Subcutaneous abdominal adipose tissue (tissue), 5 donors: ENCODE measurements at regions not wholly inside any gene's neighbourhood (a gene's known extent, or its start where the extent isn't known, plus 50 kb on each side); places are given as distances from the start of the nearest gene placed in this dataset.

Experiments used
- H3K27ac ChIP-seq: one replicate; pipeline ENCODE4 v1.7.0; 2013; ENCODE audit warnings: low read depth, mild to moderate bottlenecking, inconsistent platforms, low read length, moderate library complexity
- H3K27me3 ChIP-seq, 5 donors: one replicate each; pipeline ENCODE4 v1.7.0; 2013; ENCODE audit warnings: low read length in 5 of 5, inconsistent platforms in 1 of 5; ENCODE audit not compliant: control insufficient read depth in 5 of 5, insufficient read depth in 4 of 5
- H3K36me3 ChIP-seq, 5 donors: one replicate each; pipeline ENCODE4 v1.7.0; 2013; ENCODE audit warnings: low read length in 5 of 5; ENCODE audit not compliant: control insufficient read depth in 5 of 5, insufficient read depth in 5 of 5
- H3K4me1 ChIP-seq, 5 donors: one replicate each; pipeline ENCODE4 v1.7.0; 2013; ENCODE audit warnings: low read length in 5 of 5, mild to moderate bottlenecking in 3 of 5, moderate library complexity in 1 of 5; ENCODE audit not compliant: control insufficient read depth in 5 of 5, insufficient read depth in 5 of 5
- H3K4me3 ChIP-seq, 5 donors: one replicate each; pipeline ENCODE4 v1.7.0; 2013; ENCODE audit warnings: low read length in 5 of 5, low read depth in 1 of 5
- H3K9ac ChIP-seq, 5 donors: one replicate each; pipeline ENCODE4 v1.7.0; 2013; ENCODE audit warnings: low read length in 5 of 5, mild to moderate bottlenecking in 4 of 5, moderate library complexity in 3 of 5
- H3K9me3 ChIP-seq, 5 donors: one replicate each; pipeline ENCODE4 v1.7.0; 2013; ENCODE audit warnings: low read length in 5 of 5; ENCODE audit not compliant: control insufficient read depth in 5 of 5
- donor health status: healthy.
- donor health status: healthy.
- donor health status: healthy.
- donor health status: healthy.
- donor health status: healthy.

- no peaks in the 10 kb centered on the region for H3K9me3 ChIP-seq
- no peaks in the 10 kb centered on the region for H3K27me3 ChIP-seq
- H3K27ac ChIP-seq = no peak overlapping the region
- H3K36me3 ChIP-seq = no peaks in the 10 kb centered on the region
- H3K9ac ChIP-seq = no peak overlapping the region
- no peak overlapping the region for H3K4me3 ChIP-seq
- no peaks in the 10 kb centered on the region for H3K4me1 ChIP-seq
These were observed 215.4 kb upstream of the DCN start for GRCh38 chr12:91397866-91398532.

DNA sequence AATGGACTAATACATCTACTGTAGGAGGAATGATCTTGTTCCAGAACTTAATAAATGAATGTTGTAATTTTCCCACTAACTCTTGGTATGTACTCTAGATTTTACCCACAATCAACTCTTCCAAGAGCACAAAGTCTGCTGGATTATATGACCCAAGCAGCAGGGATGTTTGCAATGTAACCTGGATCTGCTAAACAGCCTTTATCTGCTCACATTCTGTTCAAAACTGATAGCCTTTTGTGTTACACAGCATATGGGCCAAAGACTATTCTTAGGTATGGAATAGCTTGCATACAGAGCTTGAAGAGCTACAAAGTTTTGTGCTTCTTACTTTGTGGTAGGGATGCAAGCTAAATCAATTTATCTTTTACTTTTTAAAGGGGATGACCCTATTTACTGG, 213.7 kb upstream of the DCN start:
- no peaks in the 10 kb centered on the region for H3K36me3 ChIP-seq
- H3K9ac ChIP-seq = no peak overlapping the region
- no peaks in the 10 kb centered on the region for H3K27me3 ChIP-seq
- H3K27ac ChIP-seq = no peak overlapping the region
- no peak overlapping the region for H3K4me3 ChIP-seq
- H3K9me3 ChIP-seq = peaks cover 0 to 6% (median 0%) of the 10 kb centered on the region in 5 donors
- H3K4me1 ChIP-seq = no peaks in the 10 kb centered on the region

GRCh38 chr12:91395628-91396135, 213.1 kb upstream of the DCN start:
- no peaks in the 10 kb centered on the region for H3K36me3 ChIP-seq
- no peaks in the 10 kb centered on the region for H3K4me1 ChIP-seq
- no peak overlapping the region for H3K27ac ChIP-seq
- no peaks in the 10 kb centered on the region for H3K27me3 ChIP-seq
- no peak overlapping the region for H3K9ac ChIP-seq
- no peak overlapping the region for H3K4me3 ChIP-seq
- peaks cover 0 to 6% (median 0%) of the 10 kb centered on the region in 5 donors for H3K9me3 ChIP-seq

GRCh38 chr12:91394903-91395302, 212.3 kb upstream of the DCN start:
- Histone ChIP-seq H3K9ac (no peak overlapping the region), H3K27me3 (no peaks in the 10 kb centered on the region), H3K27ac (no peak overlapping the region), H3K4me3 (no peak overlapping the region), H3K9me3 (peaks cover 0 to 6% (median 0%) of the 10 kb centered on the region in 5 donors), H3K36me3 (no peaks in the 10 kb centered on the region), H3K4me1 (no peaks in the 10 kb centered on the region)

DNA sequence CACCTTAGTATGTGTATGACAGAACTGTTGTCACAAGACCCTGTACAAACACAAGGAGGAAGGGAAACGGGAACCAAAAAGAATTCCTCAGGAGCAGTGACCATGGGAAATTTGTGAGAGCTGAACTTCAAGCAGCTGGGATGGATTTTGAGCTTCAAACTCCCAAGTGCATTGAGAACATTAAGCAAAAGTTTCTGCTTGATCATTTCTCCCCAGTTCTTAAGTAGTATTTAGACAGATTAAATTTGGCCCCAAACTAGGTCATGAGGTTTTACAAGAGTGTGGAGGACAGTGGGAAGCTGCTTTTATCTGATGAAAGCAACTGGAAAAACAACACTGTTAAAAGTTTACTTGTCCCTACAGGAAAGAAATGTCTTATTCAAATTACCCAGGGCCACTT, 206.0 kb upstream of the DCN start:
- no peak overlapping the region for H3K4me3 ChIP-seq
- no peaks in the 10 kb centered on the region for H3K36me3 ChIP-seq
- no peaks in the 10 kb centered on the region for H3K27me3 ChIP-seq
- H3K4me1 ChIP-seq = peaks cover 0 to 5% (median 0%) of the 10 kb centered on the region in 5 donors
- H3K9me3 ChIP-seq = peaks cover 0 to 6% (median 0%) of the 10 kb centered on the region in 5 donors
- no peak overlapping the region for H3K9ac ChIP-seq
- no peak overlapping the region for H3K27ac ChIP-seq

DNA sequence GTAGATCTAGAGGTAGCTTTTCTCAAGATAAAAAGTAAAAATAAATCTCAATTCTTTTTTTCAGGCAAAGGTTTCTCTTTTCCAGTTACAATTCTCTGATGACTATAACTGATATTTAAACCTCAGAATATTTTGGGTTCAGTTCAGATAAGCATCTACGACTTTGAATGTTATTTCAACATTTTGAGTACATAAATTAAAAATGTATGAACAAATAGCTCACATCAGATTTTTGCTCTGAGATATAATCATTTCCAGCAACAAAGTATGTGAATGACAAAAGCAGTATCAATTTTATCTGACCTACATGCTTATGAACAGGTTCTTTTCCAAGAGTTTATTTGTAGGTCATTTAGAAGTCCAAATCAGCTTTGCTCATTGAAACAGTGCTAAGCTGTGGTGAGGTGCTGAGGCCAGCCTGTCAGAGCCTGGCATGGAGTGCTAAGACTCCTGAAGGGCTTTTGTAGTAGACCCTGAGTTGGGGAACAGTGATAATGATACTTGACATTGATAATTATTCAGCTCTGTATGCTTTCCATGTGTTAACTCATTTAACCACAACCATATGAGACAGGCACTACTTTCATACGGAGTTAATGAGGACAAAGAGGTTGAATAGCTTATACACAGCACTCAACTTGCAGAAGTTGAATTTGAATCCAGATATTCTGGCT, 205.0 kb upstream of the DCN start:
- Histone ChIP-seq H3K27ac (no peak overlapping the region), H3K4me1 (peaks cover 0 to 5% (median 0%) of the 10 kb centered on the region in 5 donors), H3K9ac (no peak overlapping the region), H3K27me3 (no peaks in the 10 kb centered on the region), H3K4me3 (no peak overlapping the region), H3K9me3 (peaks cover 0 to 4% (median 0%) of the 10 kb centered on the region in 5 donors), H3K36me3 (no peaks in the 10 kb centered on the region)

- Histone ChIP-seq H3K9ac (no peak overlapping the region), H3K4me3 (no peak overlapping the region), H3K9me3 (no peaks in the 10 kb centered on the region), H3K27ac (no peak overlapping the region), H3K36me3 (no peaks in the 10 kb centered on the region), H3K4me1 (peaks cover 0 to 16% (median 13%) of the 10 kb centered on the region in 5 donors), H3K27me3 (no peaks in the 10 kb centered on the region)
These were observed 202.2 kb upstream of the DCN start for GRCh38 chr12:91384806-91385205.

GRCh38 chr12:91384366-91384765, 201.7 kb upstream of the DCN start:
- peaks cover 0 to 17% (median 14%) of the 10 kb centered on the region in 5 donors for H3K4me1 ChIP-seq
- no peaks in the 10 kb centered on the region for H3K36me3 ChIP-seq
- H3K9ac ChIP-seq = no peak overlapping the region
- no peak overlapping the region for H3K27ac ChIP-seq
- no peak overlapping the region for H3K4me3 ChIP-seq
- no peaks in the 10 kb centered on the region for H3K27me3 ChIP-seq
- H3K9me3 ChIP-seq = no peaks in the 10 kb centered on the region

DNA sequence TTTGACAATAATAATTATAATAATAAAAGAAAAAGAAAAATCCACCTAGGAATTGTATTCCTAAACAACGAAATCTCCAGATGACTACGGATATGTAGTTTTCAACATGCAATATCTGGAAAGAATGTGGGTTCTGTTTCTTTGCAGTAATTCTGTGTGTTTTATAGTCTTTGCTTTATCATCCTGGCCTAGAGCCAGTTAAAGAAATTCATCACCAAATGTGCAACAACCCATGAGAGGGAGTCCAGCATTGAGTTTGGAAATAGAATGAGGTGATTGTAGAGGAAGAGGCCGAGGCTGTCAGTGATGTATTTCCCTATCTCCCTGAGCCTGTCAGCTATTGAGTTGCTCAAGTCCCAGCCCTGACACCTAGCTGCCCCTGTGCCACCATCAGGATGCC, 200.5 kb upstream of the DCN start:
- Histone ChIP-seq H3K27ac (no peak overlapping the region), H3K9ac (no peak overlapping the region), H3K36me3 (no peaks in the 10 kb centered on the region), H3K4me3 (no peak overlapping the region), H3K27me3 (no peaks in the 10 kb centered on the region), H3K4me1 (peaks cover 0 to 25% (median 15%) of the 10 kb centered on the region in 5 donors), H3K9me3 (no peaks in the 10 kb centered on the region)

- H3K4me1 ChIP-seq = peaks cover 0 to 25% (median 15%) of the 10 kb centered on the region in 5 donors
- H3K27ac ChIP-seq = peak overlapping the region; percentile 82
- H3K36me3 ChIP-seq = no peaks in the 10 kb centered on the region
- no peaks in the 10 kb centered on the region for H3K9me3 ChIP-seq
- H3K4me3 ChIP-seq = peak overlapping the region; percentile 60 to 78 (median 74)
- H3K9ac ChIP-seq = peak overlapping the region in 4 of 5 donors; percentile 31 to 71 (median 49)
- no peaks in the 10 kb centered on the region for H3K27me3 ChIP-seq
These were observed 199.5 kb upstream of the DCN start for GRCh38 chr12:91382081-91382543.
